ENCODE measurements at regions not wholly inside any gene's neighbourhood (a gene's known extent, or its start where the extent isn't known, plus 50 kb on each side); places are given as distances from the start of the nearest gene placed in this dataset.

GRCh38 chr4:28351826-28352225, 1491.2 kb downstream of the STIM2 start:
- no peak for DNase-seq

GRCh38 chr4:28354880-28355656, 1494.4 kb downstream of the STIM2 start:
- DNase-seq, result no peak

GRCh38 chr4:28357990-28358389, 1497.3 kb downstream of the STIM2 start:
- no peak for DNase-seq

- DNase-seq, result no peak
These were observed 1498.0 kb downstream of the STIM2 start for GRCh38 chr4:28358606-28359005.

GRCh38 chr4:28360681-28361080, 1500.0 kb downstream of the STIM2 start:
- no peak for DNase-seq

- no peak for DNase-seq
These were observed 1501.5 kb downstream of the STIM2 start for GRCh38 chr4:28362169-28362568.

GRCh38 chr4:28369499-28369898, 1508.9 kb downstream of the STIM2 start:
- DNase-seq, result no peak

- DNase-seq, result no peak
These were observed 1512.5 kb downstream of the STIM2 start for GRCh38 chr4:28373191-28373590.

- no peak for DNase-seq
These were observed 1513.0 kb downstream of the STIM2 start for GRCh38 chr4:28373601-28374000.

GRCh38 chr4:28378109-28378830, 1517.6 kb downstream of the STIM2 start:
- DNase-seq, result no peak

GRCh38 chr4:28385801-28386200, 1525.2 kb downstream of the STIM2 start:
- no peak for DNase-seq

GRCh38 chr4:28386776-28387175, 1526.1 kb downstream of the STIM2 start:
- no peak for DNase-seq

GRCh38 chr4:28388471-28388870, 1527.8 kb downstream of the STIM2 start:
- no peak for DNase-seq

GRCh38 chr4:28391877-28392276, 1531.2 kb downstream of the STIM2 start:
- no peak for DNase-seq

GRCh38 chr4:28402751-28403150, 1542.1 kb downstream of the STIM2 start:
- DNase-seq, result no peak

GRCh38 chr4:28421221-28421620, 1560.6 kb downstream of the STIM2 start:
- DNase-seq, result no peak

- DNase-seq, result no peak
These were observed 1565.6 kb downstream of the STIM2 start for GRCh38 chr4:28426251-28426650.

- no peak for DNase-seq
These were observed 1566.9 kb downstream of the STIM2 start for GRCh38 chr4:28427306-28428085.

- DNase-seq, result no peak
These were observed 1571.8 kb downstream of the STIM2 start for GRCh38 chr4:28432348-28433025.

- no peak for DNase-seq
These were observed 1574.7 kb downstream of the STIM2 start for GRCh38 chr4:28435314-28435713.

- DNase-seq, result no peak
These were observed 1575.8 kb downstream of the STIM2 start for GRCh38 chr4:28436191-28437080.

- no peak for DNase-seq
These were observed 1582.7 kb downstream of the STIM2 start for GRCh38 chr4:28443371-28443770.
